HFF-Myc (cell line): ENCODE measurements at regions not wholly inside any gene's neighbourhood (a gene's known extent, or its start where the extent isn't known, plus 50 kb on each side); places are given as distances from the start of the nearest gene placed in this dataset.
A peak's percentile ranks its signal among the peaks of the same experiment; 100 is the strongest.
"Not testable (repeated sequence)": the region's sequence is repeated elsewhere in the genome, so short reads cannot be mapped to it uniquely, and the experiment has no call there.

Experiments used
- DNase-seq: peaks from one replicate; pipeline ENCODE4 v3.0.0-alpha.2; 2011; ENCODE audit warnings: low read depth; ENCODE audit errors: extremely low read depth
- H3K4me3 ChIP-seq: replicated peaks from 2 replicates; pipeline ENCODE4 v1.5.1; 2011; ENCODE audit warnings: low read depth, mild to moderate bottlenecking, control low read depth, low read length
- TF ChIP-seq, protein P1 (sequence below): IDR thresholded peaks from 2 replicates; pipeline ENCODE4 v1.5.1; 2012; ENCODE audit warnings: mild to moderate bottlenecking, low read depth, low read length, control low read depth; ENCODE audit errors: missing control alignments

DNA sequence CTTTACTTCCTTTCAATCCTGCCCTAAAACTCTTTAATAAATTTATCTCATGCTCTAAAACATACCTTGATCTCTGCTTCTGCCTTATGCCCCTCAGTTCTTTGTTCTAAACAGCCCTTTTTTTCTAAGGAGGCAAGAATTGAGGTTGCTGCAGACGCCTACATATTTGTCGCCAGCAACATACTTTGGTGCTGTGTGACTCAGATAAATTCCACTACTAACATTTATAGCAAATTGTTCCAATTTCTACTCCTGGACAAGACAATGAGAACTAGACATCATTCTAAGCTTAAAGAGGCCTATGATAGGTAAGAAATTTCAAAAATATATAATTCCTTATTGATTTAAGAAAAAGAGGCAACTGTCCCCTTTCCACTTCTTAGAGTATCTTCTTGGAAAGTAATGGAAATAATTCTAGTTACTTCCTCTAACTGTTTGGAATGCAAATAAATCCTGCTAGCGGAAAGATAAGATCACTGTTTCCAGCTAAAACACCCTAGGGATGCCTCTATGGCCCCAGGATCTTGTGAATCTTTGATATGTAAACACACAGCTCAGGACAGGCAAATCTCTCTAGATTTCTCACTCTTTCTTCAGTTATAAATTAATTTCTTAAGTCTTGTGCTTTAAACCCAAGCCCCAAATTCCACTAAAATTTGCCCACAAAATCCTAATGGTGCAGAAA lies 869.1 kb downstream of the KCNT2 start:
- no peak overlapping the region for H3K4me3 ChIP-seq
- TF ChIP-seq, protein P1, sequence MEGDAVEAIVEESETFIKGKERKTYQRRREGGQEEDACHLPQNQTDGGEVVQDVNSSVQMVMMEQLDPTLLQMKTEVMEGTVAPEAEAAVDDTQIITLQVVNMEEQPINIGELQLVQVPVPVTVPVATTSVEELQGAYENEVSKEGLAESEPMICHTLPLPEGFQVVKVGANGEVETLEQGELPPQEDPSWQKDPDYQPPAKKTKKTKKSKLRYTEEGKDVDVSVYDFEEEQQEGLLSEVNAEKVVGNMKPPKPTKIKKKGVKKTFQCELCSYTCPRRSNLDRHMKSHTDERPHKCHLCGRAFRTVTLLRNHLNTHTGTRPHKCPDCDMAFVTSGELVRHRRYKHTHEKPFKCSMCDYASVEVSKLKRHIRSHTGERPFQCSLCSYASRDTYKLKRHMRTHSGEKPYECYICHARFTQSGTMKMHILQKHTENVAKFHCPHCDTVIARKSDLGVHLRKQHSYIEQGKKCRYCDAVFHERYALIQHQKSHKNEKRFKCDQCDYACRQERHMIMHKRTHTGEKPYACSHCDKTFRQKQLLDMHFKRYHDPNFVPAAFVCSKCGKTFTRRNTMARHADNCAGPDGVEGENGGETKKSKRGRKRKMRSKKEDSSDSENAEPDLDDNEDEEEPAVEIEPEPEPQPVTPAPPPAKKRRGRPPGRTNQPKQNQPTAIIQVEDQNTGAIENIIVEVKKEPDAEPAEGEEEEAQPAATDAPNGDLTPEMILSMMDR: no peak
- DNase-seq: no peak

DNA sequence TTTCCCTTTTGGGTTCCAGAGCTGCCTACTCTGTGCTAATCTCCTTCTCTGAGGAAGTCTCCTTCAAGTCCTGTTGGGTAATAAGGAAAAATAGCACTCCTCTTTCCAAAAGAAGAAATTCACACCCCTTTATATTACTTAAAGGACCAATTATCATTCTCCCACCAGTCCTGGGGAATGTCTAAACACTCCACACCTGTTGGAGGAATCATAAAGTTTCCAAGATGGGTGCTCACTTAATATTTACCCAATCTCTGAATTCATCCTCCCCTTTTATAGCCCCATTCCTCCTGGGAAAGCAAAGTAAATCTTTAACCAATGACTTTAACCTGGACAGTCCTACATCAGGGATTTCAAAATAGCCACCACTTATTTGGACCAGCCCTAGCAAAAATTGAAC lies 873.1 kb downstream of the KCNT2 start:
- DNase-seq: no peak
- H3K4me3 ChIP-seq: no peak overlapping the region
- TF ChIP-seq, protein P1: no peak

DNA sequence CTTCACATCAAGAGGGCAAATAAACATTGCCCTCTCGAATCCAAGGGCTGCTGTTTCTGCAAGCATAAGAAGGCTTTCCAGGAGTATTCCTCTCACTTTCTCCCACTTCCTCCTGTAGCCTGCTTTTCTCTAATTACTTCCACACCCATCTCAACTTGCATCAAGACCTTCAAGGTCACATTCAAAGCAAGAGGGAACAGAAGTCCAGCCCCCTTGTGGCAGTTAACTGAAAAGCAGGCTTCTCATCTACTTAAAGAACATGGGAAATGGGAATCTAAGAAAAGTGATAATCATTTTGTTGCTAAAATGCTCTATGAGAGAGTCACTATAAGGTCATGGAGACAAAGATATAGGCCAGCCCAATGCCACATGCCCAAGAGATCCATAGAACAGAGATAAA lies 874.4 kb downstream of the KCNT2 start:
- TF ChIP-seq, protein P1: peak; percentile 59
- H3K4me3 ChIP-seq: no peak overlapping the region
- peak; percentile 38 for DNase-seq

DNA sequence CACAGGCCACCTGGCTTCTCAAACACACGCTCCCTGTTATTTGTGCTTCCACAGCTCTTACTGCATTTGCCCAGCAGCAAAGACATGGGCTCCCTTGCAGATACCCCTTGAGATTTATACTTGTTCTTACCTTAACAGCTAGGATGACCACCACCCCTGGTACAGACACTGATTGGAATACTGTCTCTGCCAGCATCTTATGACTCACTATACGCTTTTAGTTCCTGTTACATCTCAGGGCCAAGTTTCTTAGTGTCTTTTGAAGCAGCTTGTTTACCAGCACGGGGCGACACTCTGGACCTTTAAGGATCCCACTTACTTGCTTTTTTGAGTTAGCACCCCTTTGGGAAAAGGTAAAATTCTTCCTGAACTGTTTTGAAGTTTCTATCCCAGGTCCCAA lies 874.8 kb downstream of the KCNT2 start:
- DNase-seq: no peak
- H3K4me3 ChIP-seq: no peak overlapping the region
- TF ChIP-seq, protein P1: no peak

DNA sequence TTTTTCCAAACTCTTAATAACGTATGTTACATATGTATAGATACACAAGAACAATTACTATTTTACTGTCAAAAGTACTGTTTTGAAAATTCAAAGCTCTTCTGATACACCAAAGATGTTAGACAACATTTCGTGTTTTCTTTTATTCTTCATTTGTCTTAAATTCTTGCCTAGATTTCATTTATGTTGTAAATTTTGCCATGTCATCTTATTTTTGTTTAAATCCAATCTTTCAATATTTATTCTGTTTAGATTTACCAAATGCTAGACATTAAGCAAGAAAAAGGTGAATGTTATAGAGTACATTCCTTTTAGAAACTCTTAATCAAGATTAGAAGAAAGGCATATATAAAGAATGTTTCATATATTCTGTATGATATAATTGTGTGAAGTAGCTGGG lies 876.9 kb downstream of the KCNT2 start:
- H3K4me3 ChIP-seq: no peak overlapping the region
- TF ChIP-seq, protein P1: no peak
- no peak for DNase-seq

DNA sequence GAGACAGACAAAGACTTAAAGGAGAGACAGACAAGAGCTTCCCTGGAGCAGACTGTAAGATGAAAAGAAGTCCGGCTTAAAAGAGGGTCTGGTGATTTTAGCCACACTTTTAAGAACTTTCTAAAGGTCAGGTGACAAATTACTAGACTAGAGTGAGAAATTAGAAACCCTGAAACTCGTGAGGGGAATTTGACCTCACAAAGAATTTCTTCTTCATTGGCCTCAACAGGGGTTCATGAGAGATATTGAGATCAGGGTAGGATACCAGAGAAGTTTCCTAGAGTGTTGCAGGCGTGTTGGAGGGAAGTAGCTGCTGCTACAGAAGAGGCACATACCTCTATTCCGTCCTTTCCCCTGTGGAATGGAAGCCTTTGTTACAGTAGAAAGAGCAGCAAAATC lies 884.4 kb downstream of the KCNT2 start:
- TF ChIP-seq, protein P1: no peak
- H3K4me3 ChIP-seq: no peak overlapping the region
- DNase-seq: no peak

DNA sequence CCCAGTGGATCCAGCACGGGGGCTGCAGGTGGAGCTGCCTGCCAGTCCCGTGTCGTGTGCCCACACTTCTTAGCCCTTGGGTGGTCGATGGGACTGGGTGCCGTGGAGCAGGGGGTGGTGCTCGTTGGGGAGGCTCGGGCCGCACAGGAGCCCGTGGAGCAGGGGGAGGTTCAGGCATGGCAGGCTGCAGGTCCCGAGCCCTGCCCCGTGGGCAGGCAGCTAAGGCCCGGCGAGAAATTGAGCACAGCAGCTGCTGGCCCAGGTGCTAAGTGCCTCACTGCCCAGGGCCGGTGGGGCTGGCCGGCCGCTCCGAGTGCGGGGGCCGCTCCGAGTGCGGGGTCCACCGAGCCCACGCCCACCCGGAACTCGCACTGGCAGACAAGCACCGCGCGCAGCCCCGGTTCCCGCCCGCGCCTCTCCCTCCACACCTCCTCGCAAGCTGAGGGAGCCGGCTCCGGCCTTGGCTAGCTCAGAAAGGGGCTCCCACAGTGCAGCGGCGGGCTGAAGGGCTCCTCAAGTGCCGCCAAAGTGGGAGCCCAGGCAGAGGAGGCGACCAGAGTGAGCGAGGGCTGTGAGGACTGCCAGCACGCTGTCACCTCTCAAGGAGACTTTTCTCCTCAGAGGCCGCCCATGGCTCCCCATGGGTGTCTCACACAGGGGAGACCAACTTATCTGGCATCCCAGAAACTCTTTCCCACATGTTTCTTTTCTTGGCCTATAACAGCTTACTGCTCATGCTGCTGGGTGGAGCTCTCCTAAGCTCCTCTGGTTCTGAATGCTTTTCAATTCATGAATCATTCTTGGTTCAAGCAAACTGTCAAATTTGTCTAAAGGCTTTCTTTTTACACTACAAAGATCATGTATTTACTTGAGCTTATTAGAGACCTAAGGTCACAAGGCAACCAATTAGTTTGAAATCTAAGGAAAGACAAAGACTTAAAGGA lies 885.1 kb downstream of the KCNT2 start:
- not testable (repeated sequence) for H3K4me3 ChIP-seq, DNase-seq

DNA sequence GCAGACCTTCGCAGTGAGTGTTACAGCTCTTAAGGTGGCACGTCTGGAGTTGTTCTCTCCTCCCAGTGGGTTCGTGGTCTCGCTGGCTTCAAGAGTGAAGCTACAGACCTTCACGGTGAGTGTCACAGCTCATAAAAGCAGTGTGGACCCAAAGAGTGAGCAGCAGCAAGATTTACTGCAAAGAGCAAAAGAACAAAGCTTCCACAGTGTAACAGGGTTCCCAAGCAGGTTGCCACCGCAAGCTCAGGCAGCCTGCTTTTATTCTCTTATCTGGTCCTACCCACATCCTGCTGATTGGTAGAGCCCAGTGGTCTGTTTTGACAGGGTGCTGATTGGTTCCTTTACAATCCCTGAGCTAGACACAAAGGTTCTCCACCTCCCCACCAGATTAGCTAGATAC lies 886.1 kb downstream of the KCNT2 start:
- H3K4me3 ChIP-seq, DNase-seq: not testable (repeated sequence)
